ENCODE measurements at regions not wholly inside any gene's neighbourhood (a gene's known extent, or its start where the extent isn't known, plus 50 kb on each side); places are given as distances from the start of the nearest gene placed in this dataset.
"Not testable (repeated sequence)": the region's sequence is repeated elsewhere in the genome, so short reads cannot be mapped to it uniquely, and the experiment has no call there.

DNA sequence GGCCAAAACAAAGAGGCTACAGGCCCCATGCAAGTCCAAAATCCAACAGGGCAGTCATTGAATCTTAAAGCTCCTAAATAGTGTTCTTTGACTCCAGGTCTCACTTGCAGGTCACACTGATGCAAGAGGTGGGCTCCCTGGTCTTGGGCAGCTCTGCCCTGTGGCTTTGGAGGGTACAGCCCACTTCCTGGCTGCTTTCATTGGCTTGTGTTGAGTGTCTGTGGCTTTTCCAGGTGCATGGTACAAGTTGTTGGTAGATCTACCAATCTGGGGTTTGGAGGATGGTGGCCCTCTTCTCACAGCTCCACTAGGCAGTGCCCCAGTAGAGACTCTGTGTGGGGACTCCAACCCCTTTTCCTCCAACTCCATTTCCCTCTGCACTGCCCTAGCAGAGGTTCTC, 115.8 kb upstream of the ALKAL2 start:
- no peak for DNase-seq

DNA sequence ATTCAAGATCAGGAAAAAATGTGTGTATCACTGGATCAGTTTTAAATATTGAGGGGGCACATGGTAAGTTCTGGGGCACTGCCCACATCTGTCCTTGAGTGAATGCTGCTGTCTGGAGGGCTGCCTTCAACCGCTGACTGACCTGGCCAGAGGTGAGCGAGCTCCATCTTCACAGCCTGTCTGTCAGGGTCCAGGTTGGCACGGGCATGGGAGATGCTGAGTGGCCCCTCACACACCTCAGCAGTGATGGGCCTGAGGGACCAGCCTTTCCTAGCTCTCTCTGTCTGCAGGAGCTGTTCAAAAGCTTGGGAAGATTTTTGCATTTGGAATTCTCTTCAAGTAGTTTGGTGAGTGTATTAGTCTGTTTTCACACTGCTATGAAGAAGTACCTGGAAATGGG, 114.8 kb upstream of the ALKAL2 start:
- no peak for DNase-seq

DNA sequence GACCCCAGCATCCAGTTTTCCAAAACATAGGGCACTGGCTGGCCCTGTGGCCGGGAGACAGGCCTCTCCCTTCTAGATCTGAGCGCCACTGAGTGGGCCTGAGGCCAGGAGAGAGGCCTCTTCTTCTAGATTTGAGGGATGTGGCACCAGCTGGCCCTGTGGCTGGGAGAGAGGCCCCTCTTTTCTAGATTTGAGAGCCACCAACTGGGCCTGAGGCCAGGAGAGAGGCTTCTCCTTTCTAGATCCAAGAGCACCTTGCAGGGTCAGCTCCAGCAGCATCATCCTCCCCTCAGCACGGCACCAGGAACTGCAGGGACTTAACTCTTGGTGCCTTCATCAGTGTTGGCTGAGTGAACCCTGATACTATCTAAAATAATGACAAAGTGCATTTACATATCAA, 114.3 kb upstream of the ALKAL2 start:
- DNase-seq = no peak

DNA sequence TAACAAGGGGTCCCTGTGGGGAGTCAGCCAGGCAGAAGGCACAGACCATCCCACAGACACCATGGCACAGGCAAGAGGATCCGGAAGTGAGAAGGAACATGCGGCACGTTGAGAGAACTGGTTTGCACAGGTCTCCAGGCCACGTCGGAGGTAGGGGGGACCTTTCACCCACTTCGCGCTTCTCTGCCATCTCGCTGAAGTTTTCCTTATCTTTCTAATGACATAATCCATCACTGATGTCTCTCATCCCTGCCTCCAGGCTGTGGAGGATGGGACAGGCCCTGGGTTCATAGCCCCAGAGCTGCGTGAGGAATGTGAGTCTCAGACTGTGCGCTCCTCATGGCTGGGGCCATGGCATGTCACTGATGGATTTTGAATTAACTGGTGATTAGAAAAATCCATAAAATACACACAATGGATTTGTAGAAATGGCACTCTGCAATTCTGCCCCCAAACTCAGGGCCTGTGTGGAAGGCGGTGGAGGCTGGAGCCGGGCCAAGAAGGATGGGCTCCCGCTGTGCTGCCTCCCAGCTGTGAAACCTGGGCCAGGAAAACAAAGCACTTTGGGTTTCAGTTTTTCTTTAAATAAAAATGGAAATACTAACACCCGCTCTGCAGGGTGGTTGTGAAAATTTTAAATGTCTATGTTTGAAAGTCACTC, 113.3 kb upstream of the ALKAL2 start:
- DNase-seq = no peak

DNA sequence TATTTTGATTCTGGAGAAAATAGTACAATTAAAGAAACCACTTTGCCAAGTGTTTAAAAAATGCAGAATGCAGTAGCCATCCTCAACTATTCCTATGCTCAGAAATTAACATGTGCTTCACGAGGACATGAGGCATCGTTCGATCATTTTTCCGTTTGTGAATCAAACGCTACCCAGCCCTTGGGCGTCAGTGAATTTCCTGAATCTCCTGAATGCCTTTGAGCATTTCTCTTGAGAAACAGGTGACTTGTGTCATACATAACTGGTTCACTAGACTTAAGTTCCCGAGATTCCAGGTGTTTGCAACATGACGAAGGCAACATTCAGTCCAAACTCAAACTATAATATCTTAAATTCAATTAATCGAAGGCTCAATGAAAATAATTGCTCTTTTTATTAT, 110.0 kb upstream of the ALKAL2 start:
- DNase-seq = no peak

DNA sequence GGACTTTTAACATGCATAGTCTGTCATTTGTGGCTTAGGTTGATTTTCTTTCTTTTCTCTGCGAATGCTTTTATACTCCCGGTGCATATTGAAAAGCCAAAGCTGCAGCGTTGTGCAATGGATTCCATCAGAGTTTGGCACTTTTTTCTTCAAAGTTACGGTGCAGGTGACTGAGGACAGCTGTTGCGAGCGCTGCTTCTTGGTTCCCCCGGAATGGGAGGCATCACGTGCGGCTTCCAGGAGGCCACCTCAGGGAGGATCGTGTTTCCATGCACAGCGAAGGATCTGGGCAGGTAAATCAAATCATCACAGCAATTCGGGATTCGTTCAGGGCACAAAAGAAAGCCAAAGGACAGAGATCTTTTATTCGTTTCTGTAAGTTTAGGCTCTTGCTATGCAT, 109.6 kb upstream of the ALKAL2 start:
- DNase-seq = no peak

DNA sequence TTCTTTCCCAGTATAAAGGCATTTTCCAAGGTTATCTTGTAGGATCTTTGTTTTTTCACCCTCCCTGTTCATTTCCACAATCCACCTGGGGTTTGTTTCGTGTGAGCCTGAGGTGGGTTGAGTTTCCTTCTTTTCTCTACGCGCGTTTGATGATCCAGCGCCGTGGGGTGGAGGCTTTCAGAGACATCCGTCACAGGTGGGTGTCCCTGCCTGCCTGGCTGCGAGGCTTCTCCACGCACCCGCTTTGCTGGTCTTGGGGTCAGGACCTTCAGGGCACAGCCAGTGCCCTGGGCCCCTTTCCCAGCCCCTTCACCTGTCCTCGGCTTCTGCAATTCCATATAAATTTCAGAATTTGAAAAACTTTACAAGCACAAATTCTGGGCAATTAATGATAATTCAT, 109.0 kb upstream of the ALKAL2 start:
- DNase-seq = no peak

DNA sequence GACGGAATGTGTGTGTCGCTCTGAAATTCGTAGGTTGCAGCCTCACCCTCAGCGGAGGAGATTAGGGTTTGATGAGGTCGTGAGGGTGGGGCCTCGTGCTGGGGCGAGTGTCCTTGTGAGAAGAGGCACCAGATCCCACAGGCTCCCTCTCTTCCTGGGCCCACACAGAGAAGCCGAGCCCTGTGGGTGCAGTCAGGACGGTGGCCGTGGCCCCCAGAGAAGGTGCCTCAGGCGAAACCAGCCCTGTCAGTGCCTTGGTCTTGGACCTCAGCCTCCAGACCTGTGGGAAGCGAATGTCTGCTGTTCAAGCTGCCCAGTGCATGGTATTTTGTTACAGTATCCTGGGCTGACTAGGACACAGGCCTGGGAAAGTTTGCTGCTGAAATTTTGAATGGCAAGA, 108.0 kb upstream of the ALKAL2 start:
- no peak for DNase-seq

DNA sequence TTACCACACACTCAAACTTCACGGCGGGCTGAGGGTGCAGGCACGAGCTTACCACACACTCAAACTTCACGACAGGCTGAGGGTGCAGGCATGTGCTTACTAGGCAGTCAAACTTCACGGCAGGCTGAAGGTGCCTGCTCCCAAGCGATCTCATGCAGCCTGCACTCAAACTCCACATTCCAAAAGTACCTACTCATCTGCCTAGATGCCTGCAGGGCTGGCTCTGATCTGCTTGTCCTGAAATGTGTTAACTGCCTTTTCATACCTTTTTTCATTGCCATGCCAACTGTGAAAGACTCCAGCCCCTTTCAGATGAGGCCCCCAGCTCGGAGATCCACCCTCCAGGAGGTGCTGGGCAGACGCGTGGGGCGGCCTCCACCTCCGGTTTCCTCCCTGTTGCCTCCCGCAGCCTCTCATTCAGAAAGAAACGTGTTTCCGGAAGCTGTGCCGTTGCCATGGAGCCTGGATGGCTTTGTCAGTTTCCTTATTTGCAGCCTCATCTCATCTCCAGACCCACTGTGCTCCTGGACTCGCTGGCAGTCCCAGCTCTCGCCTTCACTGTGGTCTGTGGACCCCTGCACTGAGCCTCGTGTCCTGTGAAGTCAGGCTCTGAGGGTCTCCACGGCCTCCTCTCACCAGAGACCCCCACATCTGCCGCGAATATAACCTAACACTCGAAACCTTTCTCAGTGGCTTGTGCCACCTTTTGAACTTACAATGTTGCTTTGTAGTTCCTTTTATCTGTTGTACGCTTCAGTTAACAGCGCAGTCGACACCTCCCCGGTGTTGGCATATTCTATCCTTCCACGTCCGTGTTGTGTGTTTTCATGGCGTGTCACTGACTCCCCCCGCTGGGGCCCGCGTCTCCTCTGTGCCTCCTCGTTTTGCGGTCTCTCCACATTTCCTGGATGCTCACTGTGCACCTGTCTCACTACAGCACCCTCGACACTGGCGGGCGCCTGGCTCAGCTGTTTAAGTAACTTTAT, 106.1 kb upstream of the ALKAL2 start:
- peak in 38 of 58 donors; percentile 4 to 78 (median 37) for DNase-seq

DNA sequence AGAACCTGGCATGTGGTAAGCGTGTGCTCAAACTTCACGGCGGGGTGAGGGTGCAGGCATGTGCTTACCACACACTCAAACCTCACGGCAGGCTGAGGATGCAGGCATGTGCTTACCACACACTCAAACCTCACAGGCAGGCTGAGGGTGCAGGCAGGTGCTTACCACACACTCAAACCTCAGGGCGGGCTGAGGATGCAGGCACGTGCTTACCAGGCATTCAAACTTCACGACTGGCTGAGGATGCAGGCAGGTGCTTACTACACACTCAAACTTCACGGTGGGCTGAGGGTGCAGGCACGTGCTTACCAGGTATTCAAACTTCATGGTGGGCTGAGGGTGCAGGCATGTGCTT, 105.0 kb upstream of the ALKAL2 start:
- DNase-seq = no peak

DNA sequence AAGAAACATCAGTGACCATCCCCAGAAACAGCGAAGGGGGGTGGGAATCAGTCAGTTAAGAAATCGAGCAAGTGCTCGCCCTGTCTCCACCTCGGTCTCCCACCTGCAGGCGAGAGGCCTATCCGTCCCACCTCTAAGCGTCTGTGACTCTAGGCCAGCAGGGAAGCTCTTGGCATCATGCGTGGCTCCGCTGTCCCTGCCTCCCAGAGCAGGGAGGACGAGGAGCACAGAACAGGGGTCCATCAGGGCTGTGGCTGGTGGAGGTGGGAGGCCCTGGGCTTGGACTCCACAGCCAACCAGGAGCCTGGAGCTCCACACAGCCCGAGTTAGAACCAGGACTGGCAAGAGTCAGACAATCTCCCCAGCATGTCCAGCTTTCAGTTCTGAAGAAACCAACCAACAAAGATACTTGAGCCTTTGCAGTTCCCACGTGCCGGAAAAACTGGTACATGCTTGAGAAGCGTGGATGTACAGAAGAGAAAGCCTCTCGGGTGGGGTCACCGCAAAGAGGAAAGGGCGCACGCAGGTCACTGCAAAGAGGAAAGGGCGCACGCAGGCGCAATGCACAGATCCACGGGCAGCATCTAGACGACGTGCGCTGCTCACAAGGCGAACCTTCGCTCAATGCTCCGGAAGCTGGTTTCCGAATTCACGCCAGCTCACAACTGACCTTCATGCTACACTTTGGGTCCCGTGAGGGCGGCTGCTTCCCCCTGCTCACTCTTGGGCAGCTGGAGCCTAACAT, 104.5 kb upstream of the ALKAL2 start:
- no peak for DNase-seq

DNA sequence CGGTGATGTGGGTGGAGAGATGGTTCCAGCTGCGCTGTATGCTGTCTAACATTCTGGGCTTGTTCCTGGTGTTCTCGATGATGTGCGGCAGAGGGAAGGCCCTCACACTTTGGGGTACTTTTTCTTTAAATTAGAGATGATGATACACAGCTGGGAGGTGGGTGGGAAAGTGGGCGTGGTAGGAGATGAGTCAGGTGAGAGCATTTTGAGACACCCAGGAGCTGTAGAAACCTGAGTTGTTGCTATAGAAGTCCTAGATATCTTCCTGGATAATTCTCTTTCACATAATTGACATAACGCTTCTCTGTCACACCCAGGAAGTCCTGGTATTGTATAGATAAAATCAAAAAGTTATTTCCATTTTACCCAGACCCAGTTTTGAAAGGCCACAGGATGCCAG, 103.8 kb upstream of the ALKAL2 start:
- DNase-seq = no peak

DNA sequence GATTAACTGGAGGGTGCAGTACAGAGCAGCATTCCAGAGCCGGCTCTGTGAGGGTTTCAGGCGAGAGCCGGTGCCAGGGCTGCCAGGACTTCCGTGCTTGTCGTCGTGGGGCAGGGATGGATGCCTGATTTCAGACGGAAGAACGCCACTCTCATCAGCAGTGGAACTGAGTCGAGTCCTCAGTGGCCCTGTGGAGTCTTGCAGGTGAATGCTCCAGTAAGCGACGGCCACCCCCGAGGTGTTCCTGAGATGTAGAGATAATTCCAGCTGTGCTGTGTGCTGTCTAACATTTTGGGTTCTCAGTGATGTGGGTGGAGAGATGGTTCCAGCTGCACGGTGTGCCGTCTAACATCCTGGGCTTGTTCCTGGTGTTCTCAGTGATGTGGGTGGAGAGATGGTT, 103.1 kb upstream of the ALKAL2 start:
- DNase-seq = no peak

DNA sequence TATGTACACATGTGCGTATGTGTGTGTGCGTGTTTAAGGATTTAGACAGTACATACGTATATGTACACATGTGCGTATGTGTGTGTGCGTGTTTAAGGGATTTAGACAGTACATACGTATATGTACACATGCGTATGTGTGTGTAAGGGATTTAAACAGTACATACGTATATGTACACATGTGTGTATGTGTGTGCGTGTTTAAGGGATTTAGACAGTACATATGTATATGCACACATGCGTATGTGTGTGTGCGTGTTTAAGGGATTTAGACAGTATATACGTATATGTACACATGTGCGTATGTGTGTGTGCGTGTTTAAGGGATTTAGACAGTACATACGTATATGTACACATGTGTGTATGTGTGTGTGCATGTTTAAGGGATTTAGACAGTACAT, 102.1 kb upstream of the ALKAL2 start:
- DNase-seq = not testable (repeated sequence)

DNA sequence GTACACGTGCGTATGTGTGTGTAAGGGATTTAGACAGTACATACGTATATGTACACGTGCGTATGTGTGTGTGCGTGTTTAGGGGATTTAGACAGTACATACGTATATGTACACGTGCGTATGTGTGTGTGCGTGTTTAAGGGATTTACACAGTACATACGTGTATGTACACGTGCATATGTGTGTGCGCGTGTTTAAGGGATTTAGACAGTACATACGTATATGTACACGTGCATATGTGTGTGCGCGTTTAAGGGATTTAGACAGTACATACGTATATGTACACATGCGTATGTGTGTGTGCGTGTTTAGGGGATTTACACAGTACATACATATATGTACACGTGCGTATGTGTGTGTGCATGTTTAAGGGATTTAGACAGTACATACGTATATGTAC, 100.9 kb upstream of the ALKAL2 start:
- not testable (repeated sequence) for DNase-seq

DNA sequence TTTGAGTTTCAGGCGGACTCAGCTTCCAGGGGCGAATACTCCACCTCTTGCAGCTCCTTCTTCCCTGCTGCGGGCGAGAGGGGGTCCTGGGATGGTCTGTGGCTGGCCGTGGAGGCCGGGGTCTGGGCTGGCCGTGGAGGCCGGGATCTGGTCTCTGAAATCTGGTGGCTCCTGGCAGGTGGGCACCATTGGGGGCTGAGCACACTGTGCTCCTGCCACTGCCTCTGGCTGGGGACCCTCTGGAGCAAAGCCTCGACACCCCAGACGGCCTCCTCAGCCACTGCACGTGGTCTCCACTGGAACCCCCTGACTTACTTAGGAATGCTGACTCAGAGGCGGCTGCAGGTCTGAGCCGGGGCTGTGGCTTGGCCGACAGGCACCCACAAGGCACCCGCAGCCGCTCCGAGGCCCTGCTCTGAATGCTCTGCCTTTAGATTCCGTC, 100.1 kb upstream of the ALKAL2 start:
- no peak for DNase-seq

DNA sequence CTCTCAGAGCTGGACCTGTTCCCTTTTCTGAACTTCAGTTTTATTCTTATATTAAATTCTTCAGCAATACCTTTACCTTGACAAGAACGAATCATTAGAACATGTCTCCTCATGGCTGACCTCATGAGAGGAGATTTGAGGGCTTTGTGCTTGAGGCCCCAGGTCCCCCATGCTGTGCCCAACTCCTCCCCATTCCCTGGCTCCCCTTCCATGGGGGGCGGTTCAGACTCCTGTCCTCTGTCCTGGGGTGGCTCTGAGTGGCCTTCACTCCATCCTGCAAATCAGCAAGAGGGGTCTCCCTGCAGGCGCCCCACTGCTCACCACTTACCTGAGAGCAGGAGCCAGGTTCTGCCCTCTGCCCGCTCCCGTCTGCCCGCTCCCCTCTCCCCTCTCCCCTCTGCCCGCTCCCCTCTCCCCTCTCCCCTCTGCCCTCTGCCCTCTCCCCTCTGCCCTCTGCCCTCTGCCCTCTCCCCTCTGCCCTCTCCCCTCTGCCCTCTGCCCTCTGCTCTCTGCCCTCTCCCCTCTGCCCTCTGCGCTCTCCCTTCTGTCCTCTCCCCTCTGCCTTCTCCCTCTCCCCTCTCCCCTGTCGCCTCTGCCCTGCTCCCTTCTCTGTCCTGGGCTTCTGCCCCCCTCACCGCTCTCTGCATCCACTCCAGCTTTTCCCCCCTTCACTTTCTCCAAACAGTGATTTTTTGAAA, 98.7 kb upstream of the ALKAL2 start:
- no peak for DNase-seq

DNA sequence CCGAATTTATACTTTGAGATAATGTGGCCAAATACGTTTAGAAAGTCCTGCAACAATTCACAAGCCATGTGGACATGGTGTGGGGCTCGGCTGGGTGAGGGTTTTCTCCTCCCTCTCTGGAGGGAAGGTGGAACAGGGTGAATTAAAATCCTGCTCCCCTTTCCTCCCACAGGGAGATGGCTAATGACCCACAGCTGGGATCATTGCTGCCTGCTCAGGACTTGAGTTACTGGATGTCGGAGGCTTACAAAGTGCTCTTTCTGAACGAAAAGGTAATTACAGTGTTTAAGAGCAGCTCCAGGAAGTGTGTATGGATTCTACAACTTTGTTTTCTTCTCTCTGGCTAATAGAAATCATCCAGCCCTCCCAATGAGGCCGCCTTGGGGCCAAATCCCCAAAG, 97.9 kb upstream of the ALKAL2 start:
- DNase-seq = no peak

DNA sequence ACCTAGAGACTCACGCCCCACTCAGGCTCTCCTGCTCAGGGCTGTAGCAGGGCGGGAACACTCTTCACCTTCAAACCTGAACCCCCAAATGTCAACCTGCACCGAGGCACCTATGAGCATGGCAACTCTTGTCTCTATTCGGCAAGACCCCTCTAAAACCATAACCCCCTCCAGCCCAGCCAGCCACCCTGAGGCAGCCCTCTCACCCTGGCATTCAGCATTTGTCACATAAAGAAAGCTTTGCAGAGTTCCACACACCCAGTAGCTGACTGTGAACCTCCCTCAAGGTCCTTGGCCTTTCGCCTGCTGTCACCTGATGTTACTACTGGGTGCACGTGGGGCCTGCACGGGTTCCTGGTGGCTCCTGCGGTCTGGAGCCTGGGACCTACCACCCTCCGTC, 97.2 kb upstream of the ALKAL2 start:
- no peak for DNase-seq

DNA sequence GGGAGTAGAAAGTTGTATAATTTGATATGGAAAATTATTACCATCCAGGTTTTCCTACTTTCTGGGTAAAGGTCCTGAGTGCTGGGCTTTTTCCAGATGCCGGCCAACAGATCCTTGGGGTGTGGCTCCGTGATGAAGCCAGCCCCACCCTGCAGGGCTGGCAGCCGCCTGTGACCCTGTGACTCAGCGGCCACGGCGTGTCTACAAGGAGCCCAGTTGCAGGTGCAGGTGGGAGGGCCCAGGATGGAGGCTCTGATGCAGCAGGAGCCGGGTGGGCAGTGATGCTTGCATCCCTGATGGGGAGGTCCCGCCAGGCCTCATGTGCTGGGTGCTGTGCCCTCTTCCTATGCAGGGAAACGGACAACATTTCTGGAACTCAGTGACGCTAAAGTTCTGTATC, 96.0 kb upstream of the ALKAL2 start:
- no peak for DNase-seq

DNA sequence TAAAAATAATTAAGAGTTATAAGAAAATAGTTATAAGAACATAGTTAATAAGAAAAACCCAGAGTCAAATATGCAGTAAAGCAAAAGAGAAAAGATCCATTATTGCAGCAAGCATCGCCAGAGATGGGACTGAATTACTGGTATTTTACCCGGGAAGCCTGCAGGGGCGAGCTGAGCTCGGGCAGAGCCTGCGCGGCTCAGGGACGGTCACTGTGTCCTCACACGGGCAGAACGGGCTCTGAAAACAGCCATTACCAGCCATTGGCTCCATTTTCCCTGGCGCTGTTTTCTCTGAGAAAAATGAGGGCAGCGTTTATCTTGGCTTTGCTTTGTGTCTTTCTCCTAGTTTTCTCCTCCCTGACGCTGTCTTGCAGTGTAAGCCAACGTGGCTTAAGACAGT, 95.3 kb upstream of the ALKAL2 start:
- DNase-seq = peak in 44 of 58 donors; percentile 7 to 76 (median 38)

DNA sequence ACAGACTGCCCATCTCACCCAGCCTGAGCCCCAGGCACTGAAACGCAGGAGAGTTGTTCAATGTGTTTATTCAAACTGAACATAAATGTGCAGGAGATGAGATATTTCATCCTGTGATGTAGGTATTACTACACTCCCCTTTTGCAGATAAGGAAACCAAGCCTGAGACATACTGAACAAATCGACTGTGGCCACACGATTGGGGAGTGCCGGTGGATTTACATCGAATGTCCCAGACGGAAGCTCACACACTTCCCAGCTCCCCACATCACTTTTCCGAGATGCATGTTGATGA, 94.8 kb upstream of the ALKAL2 start:
- DNase-seq = no peak

Data from anterior cingulate cortex (tissue), 58 donors.